GM19438 (cell line): ENCODE measurements at regions not wholly inside any gene's neighbourhood (a gene's known extent, or its start where the extent isn't known, plus 50 kb on each side); places are given as distances from the start of the nearest gene placed in this dataset.

Source experiments
- ATAC-seq: cut with Tn5 transposase; IDR thresholded peaks from one replicate; pipeline ENCODE4 v1.9.1; 2021; ENCODE audit warnings: low read depth; ENCODE audit not compliant: unreplicated experiment

- ATAC-seq, result no peak
Observed at GRCh38 chr14:87567618-87568295, 425.2 kb downstream of the GALC start.

DNA sequence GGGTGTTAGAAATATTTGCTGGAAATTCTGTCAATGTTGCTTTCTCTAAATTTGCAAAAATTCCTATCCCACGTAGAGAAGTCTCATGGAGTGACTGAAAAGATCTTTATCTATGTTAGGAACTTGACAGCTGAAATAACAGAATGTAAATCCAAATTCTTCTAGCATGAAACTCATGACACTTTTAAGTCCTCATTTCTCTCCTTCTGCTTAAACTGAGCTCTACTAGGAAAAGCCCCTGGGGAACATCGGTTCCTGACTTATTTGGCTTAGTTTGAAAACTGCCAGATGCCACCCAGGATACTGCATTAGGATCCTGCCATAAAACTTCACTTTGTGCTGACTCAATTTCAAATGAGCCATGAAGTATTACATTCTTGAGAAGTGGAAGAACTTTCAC lies 426.0 kb downstream of the GALC start:
- ATAC-seq, result no peak

DNA sequence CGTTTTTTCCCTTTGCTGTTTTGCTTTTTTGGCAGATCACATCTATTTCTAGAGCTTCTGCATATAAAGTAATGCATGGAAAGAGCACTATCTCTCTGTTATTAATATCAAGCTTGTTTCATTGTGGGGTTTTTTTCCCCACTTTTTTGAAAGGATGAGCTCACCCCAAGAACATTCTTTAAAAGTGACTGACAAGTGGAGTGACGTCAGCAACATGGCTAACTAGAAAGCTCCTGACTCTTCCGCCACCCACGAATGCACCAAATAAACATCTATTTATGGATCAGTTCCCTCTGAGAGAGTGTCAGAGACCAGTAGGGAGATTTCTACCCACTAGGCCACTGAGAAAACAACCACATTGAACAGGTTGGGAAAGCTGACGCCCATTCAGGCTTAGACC lies 445.4 kb downstream of the GALC start:
- no peak for ATAC-seq

GRCh38 chr14:87542288-87542687 lies 450.7 kb downstream of the GALC start:
- ATAC-seq, result no peak

GRCh38 chr14:87540339-87540738 lies 452.6 kb downstream of the GALC start:
- no peak for ATAC-seq

GRCh38 chr14:87529081-87529480 lies 463.9 kb downstream of the GALC start:
- ATAC-seq, result no peak

GRCh38 chr14:87526731-87527130 lies 466.3 kb downstream of the GALC start:
- ATAC-seq, result no peak

DNA sequence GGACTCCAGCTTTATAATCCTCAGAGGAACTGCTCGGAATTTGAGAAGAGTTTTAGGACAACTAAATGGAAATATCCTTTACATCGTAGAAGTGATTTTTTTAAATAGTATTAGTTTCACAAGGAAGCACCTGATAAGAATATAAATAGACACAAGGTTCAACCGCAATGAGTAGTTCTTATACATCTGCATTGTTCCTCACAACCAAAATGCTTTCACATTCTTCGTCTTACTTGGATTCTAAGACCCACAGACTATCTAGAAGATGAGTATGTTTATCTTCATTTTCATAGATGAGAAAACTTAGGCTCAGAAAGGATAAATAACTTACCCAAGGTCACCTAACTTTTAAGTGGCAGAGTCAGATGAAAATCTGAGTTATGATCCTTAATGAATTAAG lies 469.0 kb downstream of the GALC start:
- no peak for ATAC-seq

DNA sequence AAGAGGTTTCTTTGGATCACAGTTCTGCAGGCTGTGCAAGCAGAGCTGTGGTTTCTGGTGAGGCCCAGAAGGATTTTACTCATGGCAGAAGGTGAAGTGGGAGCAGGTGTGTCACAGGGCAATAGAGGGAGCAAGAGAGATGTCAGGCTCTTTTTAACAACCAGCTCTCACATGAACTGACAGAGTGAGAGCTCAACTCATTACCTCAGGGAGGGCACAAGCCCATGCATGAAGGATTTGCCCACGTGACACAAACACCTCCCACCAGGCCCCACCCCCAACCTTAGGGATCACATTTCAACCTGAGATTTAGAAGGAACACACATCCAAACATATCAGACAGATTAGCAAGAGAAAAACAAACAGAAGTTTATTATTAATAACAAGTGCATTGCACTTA lies 470.4 kb downstream of the GALC start:
- no peak for ATAC-seq

DNA sequence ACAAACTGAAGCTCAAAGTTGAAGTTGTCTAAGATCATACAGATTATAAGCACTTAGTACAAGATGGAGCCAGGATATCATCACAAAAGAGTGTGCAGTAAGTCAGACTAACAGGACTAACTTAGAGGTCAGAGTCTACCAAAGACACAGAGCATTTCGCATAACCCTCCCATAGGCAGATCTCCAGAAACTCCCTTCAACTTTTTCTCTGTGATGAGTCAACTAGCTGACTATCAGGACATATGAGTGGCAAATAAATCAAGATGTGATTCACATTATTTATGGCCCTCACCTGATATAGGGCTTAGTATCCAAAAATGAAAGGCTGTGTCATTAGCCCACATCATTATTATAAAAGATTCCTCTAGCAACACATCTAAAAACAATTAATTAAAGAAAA lies 484.6 kb downstream of the GALC start:
- ATAC-seq, result no peak

DNA sequence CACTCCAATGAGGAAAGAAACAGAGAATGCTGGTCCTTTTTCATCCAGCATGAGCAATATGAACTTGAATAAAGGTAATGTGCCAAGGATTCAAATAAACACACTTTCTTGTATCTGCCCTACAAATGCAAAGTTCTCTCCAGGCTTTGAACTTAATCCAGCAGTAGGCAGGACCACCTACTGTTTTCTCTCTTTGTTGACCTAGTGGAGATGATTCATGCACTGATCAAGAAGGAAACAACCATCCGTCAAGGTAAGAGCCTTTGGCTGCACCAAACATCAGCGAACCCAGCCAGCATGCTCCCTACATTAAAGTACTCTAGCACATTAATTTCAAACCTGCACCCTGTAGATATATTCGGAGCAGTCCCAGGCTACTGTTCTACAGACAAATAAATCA lies 489.3 kb downstream of the GALC start:
- no peak for ATAC-seq

DNA sequence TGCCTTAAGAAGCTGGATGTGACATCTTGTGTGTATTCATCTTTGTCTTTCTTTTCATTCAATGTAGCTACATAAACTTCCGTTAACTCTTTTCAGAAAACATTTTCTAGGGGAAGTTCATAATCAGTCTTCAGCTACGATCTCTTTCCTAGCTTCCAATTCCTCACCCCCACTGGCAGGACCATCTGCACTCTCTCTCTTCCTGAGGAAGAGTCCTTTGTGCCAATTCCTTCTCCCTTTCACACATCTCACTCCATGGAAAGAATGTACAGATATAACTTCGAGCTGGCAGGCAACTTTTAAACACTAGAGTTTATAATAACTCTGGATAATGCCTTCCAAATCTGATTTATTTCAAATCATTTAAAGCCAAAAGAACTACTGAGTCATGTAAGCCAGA lies 495.7 kb downstream of the GALC start:
- ATAC-seq, result no peak

DNA sequence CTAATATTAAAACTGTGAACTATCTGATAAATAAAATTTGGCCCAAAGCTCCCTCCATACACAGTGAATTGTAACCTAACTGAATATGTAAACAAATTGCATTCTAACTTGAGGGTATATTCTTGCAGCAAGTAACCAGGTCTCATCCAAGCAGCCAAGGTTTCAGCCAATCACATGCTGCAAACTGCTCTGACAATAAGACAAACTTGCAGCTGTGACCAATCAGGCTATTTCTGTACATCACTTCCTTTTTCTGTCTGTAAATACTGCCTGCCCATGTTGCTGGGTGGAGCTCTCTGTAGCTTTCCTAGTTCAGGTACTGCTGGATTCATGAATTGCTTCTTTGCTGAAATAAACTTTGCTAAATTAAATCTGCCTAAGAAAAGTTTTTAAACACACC lies 499.0 kb downstream of the GALC start:
- ATAC-seq, result no peak

- ATAC-seq, result no peak
Observed at GRCh38 chr14:87492561-87492960, 500.4 kb downstream of the GALC start.

DNA sequence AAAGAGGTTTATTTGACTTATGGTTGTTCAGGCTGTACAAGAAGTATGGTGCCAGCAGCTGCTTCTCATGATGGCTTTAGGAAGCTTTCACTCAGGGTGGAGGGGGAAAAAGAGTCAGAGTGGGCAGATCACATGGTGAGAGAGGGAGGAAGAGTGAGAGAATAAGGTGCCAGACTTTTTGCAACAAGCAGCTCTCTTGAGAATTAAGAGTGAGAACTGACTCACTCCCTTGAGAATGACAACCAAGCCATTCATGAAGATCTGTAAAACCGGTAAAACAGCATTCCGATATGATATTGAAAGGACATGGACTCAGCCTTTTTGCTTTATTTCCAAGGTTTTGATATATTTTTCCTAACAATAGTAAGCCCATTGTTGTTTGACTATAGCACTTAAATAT lies 501.2 kb downstream of the GALC start:
- ATAC-seq, result no peak

DNA sequence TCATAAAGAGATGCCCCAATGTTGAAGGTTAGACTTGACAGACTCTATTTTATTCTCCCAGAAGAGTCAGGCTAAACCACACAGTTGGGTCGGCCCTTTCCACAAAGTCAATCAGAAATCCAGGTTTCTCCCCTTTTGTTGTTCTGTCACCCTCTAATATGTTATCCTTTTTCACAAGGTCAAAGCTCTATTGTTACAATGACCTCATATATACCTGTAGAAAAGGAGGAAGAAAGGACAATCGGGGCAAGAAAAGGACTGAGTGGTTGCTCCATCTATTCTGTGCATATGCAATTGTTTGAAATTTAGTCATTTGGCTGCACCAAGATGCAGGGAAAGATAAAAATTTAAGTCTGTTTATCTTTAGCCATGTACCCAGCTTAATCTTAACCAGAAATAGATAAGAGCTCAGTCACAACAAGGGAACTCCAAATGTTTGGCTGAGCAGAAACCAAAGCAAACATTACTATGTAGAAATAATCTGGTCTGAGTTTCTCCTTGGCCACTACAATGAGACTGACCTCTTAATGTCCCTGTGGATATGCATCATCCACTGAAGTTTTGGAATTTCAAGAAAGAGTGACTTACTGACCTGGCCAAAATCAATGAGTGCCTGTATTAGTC lies 503.7 kb downstream of the GALC start:
- no peak for ATAC-seq

DNA sequence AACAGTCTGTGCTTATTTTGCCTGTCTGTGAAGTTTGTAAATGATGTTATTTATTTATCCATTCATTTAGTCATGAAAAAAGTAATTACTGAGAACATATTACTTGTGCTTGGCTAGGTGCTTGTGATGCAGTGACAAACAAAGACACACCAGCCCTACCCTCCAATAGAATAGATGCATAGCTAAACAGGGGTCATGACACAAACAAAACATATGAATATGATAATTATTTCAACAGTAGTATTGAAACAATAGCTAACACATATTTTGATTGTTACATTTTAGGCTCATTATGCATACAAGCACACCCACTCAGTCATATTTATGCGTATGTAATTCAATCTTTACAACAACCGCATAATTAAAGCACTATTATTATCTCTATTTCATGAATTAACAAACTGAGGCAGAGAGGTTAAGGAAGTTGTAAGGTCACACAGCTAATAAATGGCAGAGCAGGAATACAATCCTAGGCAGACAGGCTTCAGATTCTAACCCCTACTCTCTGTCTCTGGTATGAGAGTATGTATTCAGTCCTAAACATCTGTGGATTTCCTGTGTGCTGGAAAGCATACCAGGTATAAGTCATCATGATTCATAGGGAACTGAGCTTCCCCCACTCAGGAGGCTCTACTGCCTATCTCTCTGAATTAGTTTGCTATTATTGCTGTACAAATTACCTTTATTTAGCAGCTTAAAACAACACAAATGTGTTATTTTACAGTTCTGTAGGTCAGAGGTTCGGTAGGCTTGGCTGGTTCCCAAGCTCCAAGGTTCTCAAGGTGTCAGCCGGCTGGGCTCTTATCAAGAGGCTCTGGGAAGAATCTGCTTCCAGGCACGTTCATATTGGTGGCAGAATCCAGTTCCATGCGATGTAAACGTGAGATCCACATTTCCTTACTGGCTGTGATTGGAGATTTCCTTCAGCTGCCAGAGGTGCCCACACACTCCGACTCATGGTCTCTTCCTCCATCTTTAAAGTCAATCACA lies 509.4 kb downstream of the GALC start:
- ATAC-seq, result no peak

- ATAC-seq, result no peak
Observed at GRCh38 chr14:87468531-87468930, 524.5 kb downstream of the GALC start.

DNA sequence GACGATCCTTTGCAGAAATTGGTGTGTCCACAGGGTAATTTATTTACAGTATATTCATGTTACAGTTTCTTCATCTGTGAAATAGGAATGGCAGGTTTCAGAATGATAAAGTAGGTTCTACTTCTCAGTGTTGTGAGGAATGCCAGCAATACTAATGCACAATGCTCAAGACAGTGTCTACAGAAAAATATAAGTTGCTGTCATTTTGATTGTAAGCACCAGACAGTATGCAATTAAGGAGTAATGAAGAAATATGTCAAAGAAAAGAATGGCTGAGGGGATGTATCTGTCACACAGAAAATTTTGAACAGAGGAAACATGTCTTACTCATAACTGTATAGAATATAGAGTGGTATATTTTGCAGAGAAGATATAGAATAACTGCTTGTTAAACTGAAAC lies 525.4 kb downstream of the GALC start:
- no peak for ATAC-seq

DNA sequence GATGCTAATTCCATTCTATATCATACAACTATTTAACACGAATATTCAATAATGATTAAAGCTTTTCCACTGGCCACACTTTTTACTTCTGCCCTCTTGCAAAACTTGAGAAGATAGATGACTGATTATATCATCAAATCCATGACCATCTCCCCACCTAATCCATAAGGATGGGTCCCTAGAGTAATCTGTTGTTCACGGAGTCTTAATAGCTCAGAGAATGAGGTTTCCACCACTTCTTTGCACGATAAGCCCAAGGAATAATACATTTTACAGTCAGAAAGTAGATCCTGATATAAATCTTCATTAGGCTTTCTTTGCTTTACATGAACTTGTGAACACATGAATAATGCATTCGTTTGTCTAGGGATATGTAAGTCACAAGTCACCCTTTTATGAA lies 527.2 kb downstream of the GALC start:
- ATAC-seq, result no peak

GRCh38 chr14:87461704-87462103 lies 531.3 kb downstream of the GALC start:
- no peak for ATAC-seq
